ENCODE measurements at regions not wholly inside any gene's neighbourhood (a gene's known extent, or its start where the extent isn't known, plus 50 kb on each side); places are given as distances from the start of the nearest gene placed in this dataset.

DNA sequence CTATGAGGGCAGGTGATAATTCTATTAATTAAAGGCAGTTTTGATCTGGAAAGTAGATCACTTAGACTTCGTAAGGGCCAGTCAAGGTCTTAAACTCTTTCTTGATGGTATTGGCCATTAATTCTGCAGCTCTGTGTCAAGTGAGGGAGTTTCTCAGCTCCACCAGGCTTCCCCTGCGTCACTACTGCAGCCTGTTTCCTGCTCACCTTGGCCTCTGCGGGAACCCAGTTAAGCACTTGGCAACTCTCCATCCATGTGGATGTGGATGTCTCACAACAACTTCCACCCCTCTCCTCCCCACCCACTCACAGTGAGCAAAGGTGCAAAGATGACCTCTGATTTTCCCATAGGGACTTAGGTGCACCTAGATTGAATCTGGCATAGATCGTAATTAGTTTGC is 191.6 kb downstream of the PLK2 start:
- Histone ChIP-seq H3K9me3 (replicated peaks; ENCODE audit: insufficient read depth, low read length) (no peaks in the 10 kb centered on the region), H2AFZ (ENCODE audit: low read length) (no peak overlapping the region), H3K79me2 (ENCODE audit: low read length) (no peaks in the 10 kb centered on the region), H3K4me3 (ENCODE audit: low read length) (no peak overlapping the region), H3K27me3 (replicated peaks; ENCODE audit: insufficient read depth, low read length) (no peaks in the 10 kb centered on the region), H3K4me2 (ENCODE audit: low read depth, low read length) (no peak overlapping the region), H3K4me1 (ENCODE audit: low read length) (peaks cover 8% of the 10 kb centered on the region; the same call in 1 of the 2 replicates), H3K9me2 (replicated peaks; ENCODE audit: insufficient read depth, low read length) (no peaks in the 10 kb centered on the region), H3K9ac (ENCODE audit: low read length) (no peak overlapping the region), H3K36me3 (replicated peaks; ENCODE audit: insufficient read depth, low read length) (no peaks in the 10 kb centered on the region), H3F3A (ENCODE audit: insufficient read depth, low read length) (no peaks in the 10 kb centered on the region), H3K27ac (ENCODE audit: low read length) (no peak overlapping the region), H4K20me1 (ENCODE audit: insufficient read depth, low read length) (no peaks in the 10 kb centered on the region)
- TF ChIP-seq EZH2phosphoT487 (IDR thresholded peaks at IDR 0.05; ENCODE audit: low read length) (no peak), EZH2 (optimal IDR thresholded peaks at IDR 0.05; ENCODE audit: low read depth, low read length) (no peak)
- TF ChIP-seq, protein P1, sequence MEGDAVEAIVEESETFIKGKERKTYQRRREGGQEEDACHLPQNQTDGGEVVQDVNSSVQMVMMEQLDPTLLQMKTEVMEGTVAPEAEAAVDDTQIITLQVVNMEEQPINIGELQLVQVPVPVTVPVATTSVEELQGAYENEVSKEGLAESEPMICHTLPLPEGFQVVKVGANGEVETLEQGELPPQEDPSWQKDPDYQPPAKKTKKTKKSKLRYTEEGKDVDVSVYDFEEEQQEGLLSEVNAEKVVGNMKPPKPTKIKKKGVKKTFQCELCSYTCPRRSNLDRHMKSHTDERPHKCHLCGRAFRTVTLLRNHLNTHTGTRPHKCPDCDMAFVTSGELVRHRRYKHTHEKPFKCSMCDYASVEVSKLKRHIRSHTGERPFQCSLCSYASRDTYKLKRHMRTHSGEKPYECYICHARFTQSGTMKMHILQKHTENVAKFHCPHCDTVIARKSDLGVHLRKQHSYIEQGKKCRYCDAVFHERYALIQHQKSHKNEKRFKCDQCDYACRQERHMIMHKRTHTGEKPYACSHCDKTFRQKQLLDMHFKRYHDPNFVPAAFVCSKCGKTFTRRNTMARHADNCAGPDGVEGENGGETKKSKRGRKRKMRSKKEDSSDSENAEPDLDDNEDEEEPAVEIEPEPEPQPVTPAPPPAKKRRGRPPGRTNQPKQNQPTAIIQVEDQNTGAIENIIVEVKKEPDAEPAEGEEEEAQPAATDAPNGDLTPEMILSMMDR (IDR thresholded peaks at IDR 0.05; ENCODE audit: low read length), result no peak
- no peak for DNase-seq

DNA sequence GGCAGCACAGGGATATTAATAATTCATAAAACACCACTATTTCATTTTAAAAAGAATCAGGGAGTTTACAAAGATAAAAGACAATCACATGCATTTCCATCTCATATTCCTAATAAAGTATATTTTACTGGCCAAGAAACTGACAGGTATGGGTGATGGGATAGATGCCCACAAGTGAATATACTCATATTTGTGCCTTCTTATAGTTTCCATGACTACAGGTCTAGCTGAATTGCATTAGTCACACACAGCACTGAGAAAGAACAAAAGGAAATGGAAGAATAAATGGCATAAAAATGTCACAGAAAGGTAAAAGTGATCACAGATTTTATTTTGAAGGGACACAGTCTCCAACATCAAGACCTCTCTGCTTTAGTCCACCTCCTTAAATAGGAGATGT is 193.5 kb downstream of the PLK2 start:
- Histone ChIP-seq H3K4me3 (ENCODE audit: low read length) (no peak overlapping the region), H3K9me3 (replicated peaks; ENCODE audit: insufficient read depth, low read length) (no peaks in the 10 kb centered on the region), H2AFZ (ENCODE audit: low read length) (no peak overlapping the region), H3K27me3 (replicated peaks; ENCODE audit: insufficient read depth, low read length) (no peaks in the 10 kb centered on the region), H3K36me3 (replicated peaks; ENCODE audit: insufficient read depth, low read length) (no peaks in the 10 kb centered on the region), H3K27ac (ENCODE audit: low read length) (no peak overlapping the region), H3K4me2 (ENCODE audit: low read depth, low read length) (no peak overlapping the region), H3K9ac (ENCODE audit: low read length) (no peak overlapping the region), H3K79me2 (ENCODE audit: low read length) (no peaks in the 10 kb centered on the region), H3K9me2 (replicated peaks; ENCODE audit: insufficient read depth, low read length) (no peaks in the 10 kb centered on the region), H3K4me1 (ENCODE audit: low read length) (peaks cover 3% of the 10 kb centered on the region; the same call in 1 of the 2 replicates), H3F3A (ENCODE audit: insufficient read depth, low read length) (no peaks in the 10 kb centered on the region), H4K20me1 (ENCODE audit: insufficient read depth, low read length) (no peaks in the 10 kb centered on the region)
- no peak for DNase-seq
- TF ChIP-seq, protein P1 (IDR thresholded peaks at IDR 0.05; ENCODE audit: low read length), result no peak
- TF ChIP-seq EZH2phosphoT487 (IDR thresholded peaks at IDR 0.05; ENCODE audit: low read length) (no peak), EZH2 (optimal IDR thresholded peaks at IDR 0.05; ENCODE audit: low read depth, low read length) (no peak)

DNA sequence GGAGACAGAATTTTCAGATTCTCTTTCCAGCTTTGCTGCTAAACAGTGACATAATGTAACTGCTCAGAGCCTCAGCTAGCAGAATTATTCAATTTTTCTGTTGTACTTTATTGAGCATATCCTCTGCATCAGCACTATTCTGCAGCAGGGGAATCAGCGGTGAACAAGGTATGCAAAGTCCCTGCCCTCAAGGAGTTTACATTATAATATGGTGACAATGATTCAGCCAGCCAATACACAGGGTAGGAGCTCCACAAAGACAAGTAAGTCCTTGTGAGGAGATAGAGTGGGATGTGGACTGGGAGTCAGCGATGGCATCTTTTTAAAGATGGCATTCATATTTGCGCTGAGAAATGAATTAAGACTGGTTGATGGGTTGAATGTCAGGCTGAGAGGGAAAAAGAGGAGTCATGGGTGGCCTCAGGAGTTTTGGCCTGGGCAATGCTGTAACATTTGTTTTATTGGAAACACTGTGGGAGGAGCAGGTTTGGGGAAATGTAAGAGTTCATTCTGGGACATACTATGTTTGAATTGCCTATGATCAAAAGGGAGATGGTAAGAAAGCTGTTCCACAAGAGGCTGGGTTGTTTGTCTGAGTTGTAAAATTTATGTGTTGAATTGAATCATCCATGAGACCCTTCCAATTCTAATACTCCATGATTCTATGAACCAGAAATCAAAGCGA is 194.5 kb downstream of the PLK2 start:
- no peaks in the 10 kb centered on the region for H3K27me3 ChIP-seq (replicated peaks; ENCODE audit: insufficient read depth, low read length)
- no peaks in the 10 kb centered on the region for H4K20me1 ChIP-seq (ENCODE audit: insufficient read depth, low read length)
- TF ChIP-seq, protein P1 (IDR thresholded peaks at IDR 0.05; ENCODE audit: low read length), result no peak
- no peak for TF ChIP-seq EZH2phosphoT487 (IDR thresholded peaks at IDR 0.05; ENCODE audit: low read length)
- TF ChIP-seq EZH2 (optimal IDR thresholded peaks at IDR 0.05; ENCODE audit: low read depth, low read length), result no peak
- H2AFZ ChIP-seq (ENCODE audit: low read length), result no peak overlapping the region
- no peak for DNase-seq
- H3K9ac ChIP-seq (ENCODE audit: low read length), result no peak overlapping the region
- peaks cover 3% of the 10 kb centered on the region; the same call in 1 of the 2 replicates for H3K4me1 ChIP-seq (ENCODE audit: low read length)
- H3K36me3 ChIP-seq (replicated peaks; ENCODE audit: insufficient read depth, low read length), result no peaks in the 10 kb centered on the region
- no peaks in the 10 kb centered on the region for H3K79me2 ChIP-seq (ENCODE audit: low read length)
- no peaks in the 10 kb centered on the region for H3K9me2 ChIP-seq (replicated peaks; ENCODE audit: insufficient read depth, low read length)
- no peaks in the 10 kb centered on the region for H3F3A ChIP-seq (ENCODE audit: insufficient read depth, low read length)
- no peak overlapping the region for H3K27ac ChIP-seq (ENCODE audit: low read length)
- H3K4me3 ChIP-seq (ENCODE audit: low read length), result no peak overlapping the region
- no peaks in the 10 kb centered on the region for H3K9me3 ChIP-seq (replicated peaks; ENCODE audit: insufficient read depth, low read length)
- H3K4me2 ChIP-seq (ENCODE audit: low read depth, low read length), result no peak overlapping the region

Measured in MM.1S (cell line).